H9 (cell line): ENCODE measurements at regions not wholly inside any gene's neighbourhood (a gene's known extent, or its start where the extent isn't known, plus 50 kb on each side); places are given as distances from the start of the nearest gene placed in this dataset.

Experiments used
- DNase-seq: peaks from one replicate; pipeline ENCODE4 v3.0.0-alpha.2; 2017
- H2AFZ ChIP-seq: one replicate; pipeline ENCODE4 v1.6.1; 2013; ENCODE audit warnings: mild to moderate bottlenecking, low read length, control low read depth, moderate library complexity
- H2AK5ac ChIP-seq: 2 replicates; pipeline ENCODE4 v1.6.1; 2013; ENCODE audit warnings: low read length, control low read depth, mixed read lengths; ENCODE audit not compliant: insufficient read length
- H2BK120ac ChIP-seq: one replicate; pipeline ENCODE4 v1.6.1; 2013; ENCODE audit warnings: low read depth, mild to moderate bottlenecking, low read length, control low read depth, inconsistent platforms; ENCODE audit not compliant: poor library complexity, severe bottlenecking
- H2BK12ac ChIP-seq: 2 replicates; pipeline ENCODE4 v1.6.1; 2013; ENCODE audit warnings: low read length, control low read depth, mixed read lengths, low read depth; ENCODE audit not compliant: insufficient read length
- H2BK15ac ChIP-seq: 2 replicates; pipeline ENCODE4 v1.6.1; 2013; ENCODE audit warnings: low read depth, low read length, control low read depth
- H2BK20ac ChIP-seq: one replicate; pipeline ENCODE4 v1.6.1; 2013; ENCODE audit warnings: low read depth, mild to moderate bottlenecking, low read length, control low read depth, inconsistent platforms; ENCODE audit not compliant: poor library complexity, severe bottlenecking
- H2BK5ac ChIP-seq: 2 replicates; pipeline ENCODE4 v1.6.1; 2013; ENCODE audit warnings: low read length, control low read depth, mixed read lengths; ENCODE audit not compliant: insufficient read length
- H3K14ac ChIP-seq: 2 replicates; pipeline ENCODE4 v1.6.1; 2013; ENCODE audit warnings: low read length, control low read depth; ENCODE audit not compliant: insufficient read depth
- H3K18ac ChIP-seq: 2 replicates; pipeline ENCODE4 v1.6.1; 2013; ENCODE audit warnings: low read depth, mild to moderate bottlenecking, mixed read lengths, low read length, control low read depth; ENCODE audit not compliant: insufficient read length
- H3K23ac ChIP-seq: 2 replicates; pipeline ENCODE4 v1.6.1; 2013; ENCODE audit warnings: low read length, control low read depth, mixed read lengths, low read depth; ENCODE audit not compliant: insufficient read length
- H3K23me2 ChIP-seq: 2 replicates; pipeline ENCODE4 v1.6.1; 2013; ENCODE audit warnings: low read depth, mild to moderate bottlenecking, mixed read lengths, low read length, control low read depth; ENCODE audit not compliant: insufficient read length, poor library complexity, severe bottlenecking
- H3K27ac ChIP-seq: 2 replicates; pipeline ENCODE4 v1.5.1; 2013; ENCODE audit warnings: low read length, control low read depth, mixed read lengths, low read depth; ENCODE audit not compliant: insufficient read length
- H3K27me3 ChIP-seq: 2 replicates; pipeline ENCODE4 v1.6.1; 2013; ENCODE audit warnings: low read length, control low read depth, inconsistent platforms; ENCODE audit not compliant: insufficient read depth
- H3K4ac ChIP-seq: 2 replicates; pipeline ENCODE4 v1.6.1; 2013; ENCODE audit warnings: low read depth, mild to moderate bottlenecking, control low read depth, inconsistent platforms, low read length, moderate library complexity
- H3K4me1 ChIP-seq: 2 replicates; pipeline ENCODE4 v1.6.1; 2013; ENCODE audit warnings: low read length, control low read depth, inconsistent platforms; ENCODE audit not compliant: insufficient read depth
- H3K4me2 ChIP-seq: 2 replicates; pipeline ENCODE4 v1.6.1; 2013; ENCODE audit warnings: low read length, control low read depth, mixed read lengths; ENCODE audit not compliant: insufficient read length, insufficient read depth
- H3K56ac ChIP-seq: 2 replicates; pipeline ENCODE4 v1.6.1; 2013; ENCODE audit warnings: low read depth, mild to moderate bottlenecking, mixed read lengths, low read length, control low read depth; ENCODE audit not compliant: insufficient read length
- H3K79me1 ChIP-seq: 2 replicates; pipeline ENCODE4 v1.6.1; 2013; ENCODE audit warnings: low read depth, mild to moderate bottlenecking, moderate library complexity, low read length, control low read depth, inconsistent platforms; ENCODE audit not compliant: insufficient read depth, poor library complexity, severe bottlenecking
- H3K79me2 ChIP-seq: 2 replicates; pipeline ENCODE4 v1.6.1; 2013; ENCODE audit warnings: low read length, control low read depth, inconsistent platforms; ENCODE audit not compliant: insufficient read depth
- H3K9ac ChIP-seq: 2 replicates; pipeline ENCODE4 v1.6.1; 2013; ENCODE audit warnings: low read length, control low read depth, mixed read lengths; ENCODE audit not compliant: insufficient read length; ENCODE audit errors: extremely low read depth
- H3K9me3 ChIP-seq: one replicate; pipeline ENCODE4 v1.6.1; 2013; ENCODE audit warnings: low read depth, low read length, inconsistent platforms; ENCODE audit not compliant: control insufficient read depth
- H3T11ph ChIP-seq: one replicate; pipeline ENCODE4 v1.6.1; 2013; ENCODE audit warnings: mild to moderate bottlenecking, low read length, control low read depth, inconsistent platforms
- H4K20me1 ChIP-seq: one replicate; pipeline ENCODE4 v1.6.1; 2013; ENCODE audit not compliant: control insufficient read depth, insufficient read length, insufficient read depth
- H4K5ac ChIP-seq: 2 replicates; pipeline ENCODE4 v1.6.1; 2013; ENCODE audit warnings: low read depth, mild to moderate bottlenecking, mixed read lengths, low read length, control low read depth; ENCODE audit not compliant: insufficient read length
- H4K8ac ChIP-seq: replicated peaks from 2 replicates; pipeline ENCODE4 v1.6.1; 2013; ENCODE audit warnings: low read length, control low read depth, mixed read lengths, low read depth; ENCODE audit not compliant: insufficient read length
- H4K91ac ChIP-seq: 2 replicates; pipeline ENCODE4 v1.6.1; 2013; ENCODE audit warnings: low read depth, mild to moderate bottlenecking, moderate library complexity, mixed read lengths, low read length, control low read depth; ENCODE audit not compliant: insufficient read length
- H3K27ac Mint-ChIP-seq, 3 experiments: 2 replicates in 2 of 3; 3 replicates in 1 of 3; pipeline ENCODE4 v1.8.0; 2020 to 2021; ENCODE audit warnings: mixed read lengths in 3 of 3, mild to moderate bottlenecking in 1 of 3, moderate library complexity in 1 of 3
- H3K27me3 Mint-ChIP-seq: 2 replicates; pipeline ENCODE4 v1.8.0; 2021; ENCODE audit warnings: low read depth, mild to moderate bottlenecking, moderate library complexity, mixed read lengths
- H3K36me3 Mint-ChIP-seq, 3 experiments: 2 replicates in 2 of 3; 3 replicates in 1 of 3; pipeline ENCODE4 v1.8.0; 2020 to 2021; ENCODE audit warnings: low read depth in 3 of 3, mixed read lengths in 3 of 3; ENCODE audit not compliant: insufficient read depth in 1 of 3
- H3K4me1 Mint-ChIP-seq, 2 experiments: 2 replicates each; pipeline ENCODE4 v1.8.0; 2020; ENCODE audit warnings: mixed read lengths in 2 of 2
- H3K4me3 Mint-ChIP-seq, 2 experiments: 2 replicates in 1 of 2; 3 replicates in 1 of 2; pipeline ENCODE4 v1.8.0; 2020 to 2021; ENCODE audit warnings: mild to moderate bottlenecking in 2 of 2, mixed read lengths in 2 of 2, moderate library complexity in 1 of 2
- H3K9me3 Mint-ChIP-seq, 2 experiments: 2 replicates in 1 of 2; 3 replicates in 1 of 2; pipeline ENCODE4 v1.8.0; 2020; ENCODE audit warnings: mild to moderate bottlenecking in 2 of 2, mixed read lengths in 2 of 2, moderate library complexity in 1 of 2
- CTCF ChIP-seq: fragments of 200-600 bp; sonication (generic); conservative IDR thresholded peaks from 3 replicates; pipeline ENCODE4 v1.8.0; 2021; ENCODE audit warnings: antibody characterized with exemption, mild to moderate bottlenecking
- WGBS: extraction: QIAGEN DNeasy Blood & Tissue Kit; methylation state at CpG from one replicate; pipeline ENCODE4 v1.1.7; 2013; ENCODE audit warnings: missing lambda C conversion rate, low lambda C conversion rate, mixed read lengths; ENCODE audit not compliant: insufficient read length; ENCODE audit errors: extremely low coverage; 5-methylcytosine and 5-hydroxymethylcytosine counted together

GRCh38 chr3:95351158-95351557 is 1288.3 kb downstream of the NSUN3 start:
- no peak overlapping the region for H4K8ac ChIP-seq
- H3K4me1 Mint-ChIP-seq = peaks cover 43 to 60% of the 10 kb centered on the region in 2 experiments

More at GRCh38 chr3:95351158-95351557, 1288.3 kb downstream of the NSUN3 start:
- Histone ChIP-seq H3K14ac (no peak overlapping the region), H2BK5ac (no peak overlapping the region), H3K23me2 (no peaks in the 10 kb centered on the region), H2BK15ac (no peak overlapping the region), H2BK12ac (no peak overlapping the region), H4K91ac (no peak overlapping the region), H3K27ac (no peak overlapping the region), H3K56ac (no peak overlapping the region), H3T11ph (no peak overlapping the region), H3K23ac (no peak overlapping the region), H2AK5ac (no peak overlapping the region), H3K4me1 (peaks cover 4% of the 10 kb centered on the region; the same call in 1 of the 2 replicates), H2AFZ (no peak overlapping the region), H3K4me2 (no peak overlapping the region), H3K18ac (no peak overlapping the region), H2BK20ac (no peak overlapping the region), H4K20me1 (no peaks in the 10 kb centered on the region), H2BK120ac (no peak overlapping the region), H3K27me3 (no peaks in the 10 kb centered on the region), H3K9me3 (no peaks in the 10 kb centered on the region), H3K9ac (no peak overlapping the region), H3K4ac (no peak overlapping the region), H3K79me1 (no peaks in the 10 kb centered on the region), H3K79me2 (no peaks in the 10 kb centered on the region), H4K5ac (no peak overlapping the region)
- Mint-ChIP-seq H3K27me3 (no peaks in the 10 kb centered on the region), H3K9me3 (peaks cover 10 to 12% of the 10 kb centered on the region in 2 experiments), H3K4me3 (no peak overlapping the region), H3K36me3 (peaks cover 0 to 13% (median 11%) of the 10 kb centered on the region in 3 experiments; a peak in 5 of 7 replicates), H3K27ac (no peak overlapping the region)
- no peak for DNase-seq
- no CpG with 5 or more reads among the region's 2 CpGs for WGBS
- no peak for TF ChIP-seq CTCF
